Endothelial cell of umbilical vein (primary cell): ENCODE measurements at regions not wholly inside any gene's neighbourhood (a gene's known extent, or its start where the extent isn't known, plus 50 kb on each side); places are given as distances from the start of the nearest gene placed in this dataset.

Experiments used
- BruUV-seq: library from RNA; stranded (reverse); fragments of 400-500 nt; replicated peaks from 2 replicates; lab custom pipeline; 2021; lab: Mats Ljungman, UMichigan
- CTCF ChIA-PET: fragments of 300-600, 350-600 bp; sonication (Branson Sonifier 250); formaldehyde crosslinking; loops from one replicate; lab custom pipeline; 2021; ENCODE audit warnings: antibody characterized with exemption, inconsistent platforms; lab: Charles Lee
- POLR2A ChIA-PET: fragments of 300-600, 350-600 bp; sonication (Branson Sonifier 250); formaldehyde crosslinking; loops from one replicate; lab custom pipeline; 2021; ENCODE audit warnings: antibody characterized with exemption, inconsistent platforms; lab: Charles Lee
- DNase-seq: peaks from one replicate; pipeline ENCODE4 v3.0.0-alpha.2; 2011; ENCODE audit warnings: low read depth, low spot score
- FAIRE-seq: peaks from 2 replicates; lab custom pipeline; 2011; peaks lifted over from hg19 to GRCh38; lab: Jason Lieb, UNC
- H2AFZ ChIP-seq: 2 replicates; pipeline ENCODE4 v1.6.0; 2012; ENCODE audit warnings: low read depth, low read length, control low read depth, inconsistent platforms
- H3K27ac ChIP-seq: 2 replicates; pipeline ENCODE4 v1.5.1; 2011; ENCODE audit warnings: low read depth, mild to moderate bottlenecking, control low read depth, low read length, moderate library complexity; ENCODE audit not compliant: insufficient read depth
- H3K27me3 ChIP-seq, 2 experiments: 2 replicates each; pipeline versions ENCODE4 v1.6.0 to v1.6.1; 2011; ENCODE audit warnings: low read length in 2 of 2, mixed read lengths in 1 of 2; ENCODE audit not compliant: control insufficient read depth in 2 of 2, insufficient read depth in 2 of 2
- H3K36me3 ChIP-seq, 2 experiments: 2 replicates in 1 of 2; 3 replicates in 1 of 2; pipeline ENCODE4 v1.5.1; 2011; ENCODE audit warnings: low read length in 2 of 2, mild to moderate bottlenecking in 1 of 2, moderate library complexity in 1 of 2; ENCODE audit not compliant: control insufficient read depth in 2 of 2, insufficient read depth in 2 of 2; ENCODE audit errors: extremely low read depth in 1 of 2
- H3K4me1 ChIP-seq: 3 replicates; pipeline ENCODE4 v1.5.1; 2011; ENCODE audit warnings: mild to moderate bottlenecking, low read length; ENCODE audit not compliant: control insufficient read depth, insufficient read depth; ENCODE audit errors: extremely low read depth
- H3K4me2 ChIP-seq: 2 replicates; pipeline ENCODE4 v1.6.1; 2011; ENCODE audit warnings: low read length, control low read depth, mixed read lengths; ENCODE audit not compliant: insufficient read depth
- H3K4me3 ChIP-seq, 3 experiments: fragments of 200-600 bp in 1 of 3; sonication (generic), shearing (Covaris generic) in 1 of 3; replicated peaks in 1 of 3; 2 replicates each; pipeline ENCODE4 v1.5.1; 2011 to 2016; ENCODE audit warnings: control low read depth in 3 of 3, low read length in 3 of 3, mild to moderate bottlenecking in 2 of 3, inconsistent platforms in 1 of 3, low read depth in 1 of 3, moderate library complexity in 1 of 3; ENCODE audit not compliant: insufficient read depth in 1 of 3
- H3K79me2 ChIP-seq: 2 replicates; pipeline ENCODE4 v1.6.0; 2012; ENCODE audit warnings: low read length, inconsistent platforms; ENCODE audit not compliant: control insufficient read depth, insufficient read depth
- H3K9ac ChIP-seq: replicated peaks from 2 replicates; pipeline ENCODE3; 2011; ENCODE audit warnings: low read length, control low read depth; ENCODE audit not compliant: insufficient read depth; ENCODE audit errors: extremely low read depth
- H3K9me1 ChIP-seq: replicated peaks from 3 replicates; pipeline ENCODE4 v1.6.0; 2011; ENCODE audit warnings: mild to moderate bottlenecking, low read length; ENCODE audit not compliant: control insufficient read depth, insufficient read depth; ENCODE audit errors: extremely low read depth
- H3K9me3 ChIP-seq: replicated peaks from 2 replicates; pipeline ENCODE4 v1.5.1; 2012; ENCODE audit warnings: low read length, inconsistent platforms; ENCODE audit not compliant: control insufficient read depth, insufficient read depth
- H4K20me1 ChIP-seq: replicated peaks from 2 replicates; pipeline ENCODE3; 2011; ENCODE audit warnings: mild to moderate bottlenecking, low read length; ENCODE audit not compliant: control insufficient read depth, insufficient read depth; ENCODE audit errors: extremely low read depth
- CTCF ChIP-seq, 2 donors: IDR thresholded peaks; 1 replicate in 1 of 2; 2 replicates in 1 of 2; pipeline ENCODE4 v1.5.1; 2011; ENCODE audit warnings: low read length in 2 of 2, mild to moderate bottlenecking in 2 of 2, moderate library complexity in 2 of 2, control low read depth in 1 of 2, inconsistent platforms in 1 of 2, low read depth in 1 of 2; ENCODE audit not compliant: insufficient read depth in 1 of 2; ENCODE audit errors: extremely low read depth in 1 of 2
- EZH2 ChIP-seq: IDR thresholded peaks from 2 replicates; pipeline ENCODE4 v1.6.1; 2012; ENCODE audit warnings: borderline replicate concordance, low read depth, mild to moderate bottlenecking, moderate library complexity, low read length, inconsistent platforms; ENCODE audit not compliant: severe bottlenecking
- FOS ChIP-seq: IDR thresholded peaks from 2 replicates; pipeline ENCODE4 v1.6.1; 2011; ENCODE audit warnings: mild to moderate bottlenecking, low read length, moderate library complexity, borderline replicate concordance; ENCODE audit not compliant: insufficient read depth
- GATA2 ChIP-seq: IDR thresholded peaks from 2 replicates; pipeline ENCODE4 v1.7.0; 2011; ENCODE audit warnings: low read depth, mild to moderate bottlenecking, moderate library complexity, mixed read lengths, low read length; ENCODE audit not compliant: insufficient read length, insufficient read depth
- JUN ChIP-seq: IDR thresholded peaks from 2 replicates; pipeline ENCODE4 v1.6.1; 2011; ENCODE audit warnings: borderline replicate concordance, low read depth; ENCODE audit not compliant: insufficient read length, insufficient read depth
- MAX ChIP-seq: IDR thresholded peaks from 2 replicates; pipeline ENCODE4 v1.6.1; 2011; ENCODE audit not compliant: insufficient read depth, insufficient read length
- MYC ChIP-seq: IDR thresholded peaks from one replicate; pipeline ENCODE4 v1.6.1; 2011; ENCODE audit warnings: mild to moderate bottlenecking, low read depth, low read length
- POLR2A ChIP-seq: IDR thresholded peaks from 2 replicates; pipeline ENCODE4 v1.6.1; 2012; ENCODE audit warnings: low read depth, mild to moderate bottlenecking, control low read depth, low read length
- POLR2AphosphoS5 ChIP-seq: IDR thresholded peaks from 2 replicates; pipeline ENCODE4 v1.6.1; 2012; ENCODE audit warnings: low read depth, mild to moderate bottlenecking, control low read depth, low read length, moderate library complexity; ENCODE audit not compliant: insufficient read depth
- dilution Hi-C: fragments of 300-500 bp; cut with MboI; formaldehyde crosslinking; loops from one replicate; pipeline ENCODE4 v1.15.0; 2019; ENCODE audit warnings: low sequenced_read_pairs; ENCODE audit not compliant: extremely low pct_ligation_motif_present
- intact Hi-C: fragments of 100-400 bp; cut with micrococcal nuclease; formaldehyde crosslinking; loops from one replicate; pipeline ENCODE4 v1.10.0; 2022

GRCh38 chr2:136248242-136248641 is 130.3 kb upstream of the CXCR4 start:
- no peak overlapping the region for H3K9ac ChIP-seq
- H3K27ac ChIP-seq: no peak overlapping the region
- no peak overlapping the region for H3K4me2 ChIP-seq
- H3K27me3 ChIP-seq: peaks cover 4 to 10% of the 10 kb centered on the region in 2 experiments
- POLR2A ChIA-PET: no interaction called here
- peak; percentile 35 for DNase-seq
- CTCF ChIA-PET: interaction anchor here (0.8 to 1.5 kb wide), 3 partner anchors 9 to 334 kb away, joined by 3 to 4 read pairs (median 3); no protein-coding TSS in a partner anchor
- TF ChIP-seq EZH2 (no peak), JUN (peak; percentile 56), POLR2AphosphoS5 (no peak), GATA2 (no peak), MYC (no peak), FOS (peak; percentile 61), POLR2A (no peak)
- no TSS peak for BruUV-seq
- intact Hi-C loops (no loop called here), dilution Hi-C loops (no loop called here)
- no peak overlapping the region for H2AFZ ChIP-seq
- no peaks in the 10 kb centered on the region for H3K9me3 ChIP-seq
- peaks cover 5% of the 10 kb centered on the region for H3K4me1 ChIP-seq
- H3K9me1 ChIP-seq: no peaks in the 10 kb centered on the region
- no peak for FAIRE-seq
- no peak overlapping the region for H3K4me3 ChIP-seq
- H3K79me2 ChIP-seq: no peaks in the 10 kb centered on the region
- H4K20me1 ChIP-seq: no peaks in the 10 kb centered on the region
- no peaks in the 10 kb centered on the region for H3K36me3 ChIP-seq

GRCh38 chr2:136247204-136247950 is 129.4 kb upstream of the CXCR4 start:
- no peaks in the 10 kb centered on the region for H3K79me2 ChIP-seq
- ChIA-PET POLR2A (no interaction called here), CTCF (interaction anchor here (0.7 to 1.5 kb wide), 3 partner anchors 13 to 613 kb away, joined by 3 read pairs; no protein-coding TSS in a partner anchor)
- no peak overlapping the region for H3K27ac ChIP-seq
- H3K27me3 ChIP-seq: peaks cover 4 to 9% of the 10 kb centered on the region in 2 experiments
- DNase-seq (no peak), FAIRE-seq (no peak)
- no peak overlapping the region for H3K9ac ChIP-seq
- TF ChIP-seq FOS (no peak), CTCF (IDR thresholded peaks at IDR 0.05; ENCODE audit: extremely low read depth in 1 of 2, insufficient read depth in 1 of 2, low read depth in 1 of 2, low read length in 2 of 2) (no peak), POLR2AphosphoS5 (no peak), MYC (no peak), EZH2 (no peak), JUN (no peak), GATA2 (no peak), POLR2A (no peak), MAX (no peak)
- no peak overlapping the region for H3K4me2 ChIP-seq
- H3K9me1 ChIP-seq: no peaks in the 10 kb centered on the region
- H3K9me3 ChIP-seq: no peaks in the 10 kb centered on the region
- peaks cover 13% of the 10 kb centered on the region for H3K4me1 ChIP-seq
- intact Hi-C loops: no loop called here
- H3K36me3 ChIP-seq: no peaks in the 10 kb centered on the region
- no peak overlapping the region for H3K4me3 ChIP-seq
- H2AFZ ChIP-seq: no peak overlapping the region
- dilution Hi-C loops: no loop called here
- no TSS peak for BruUV-seq
- H4K20me1 ChIP-seq: no peaks in the 10 kb centered on the region
